Stomach (tissue), 4 donors: ENCODE measurements at regions not wholly inside any gene's neighbourhood (a gene's known extent, or its start where the extent isn't known, plus 50 kb on each side); places are given as distances from the start of the nearest gene placed in this dataset.

Experiments
- EP300 ChIP-seq: sonication (generic); formaldehyde crosslinking; IDR thresholded peaks from one replicate; pipeline ENCODE4 v1.6.1; 2017; ENCODE audit warnings: antibody characterized with exemption
- POLR2A ChIP-seq, 4 donors: fragments of 450-650 bp; IDR thresholded peaks; one replicate each; pipeline ENCODE4 v1.6.1; 2016; ENCODE audit warnings: antibody characterized with exemption in 4 of 4, control low read depth in 2 of 4, mild to moderate bottlenecking in 1 of 4, moderate library complexity in 1 of 4
- POLR2AphosphoS5 ChIP-seq, 3 donors: sonication (generic); formaldehyde crosslinking; IDR thresholded peaks; one replicate each; pipeline ENCODE4 v1.6.1; 2016; ENCODE audit warnings: antibody characterized with exemption in 3 of 3
- TF ChIP-seq, protein P1 (sequence below), 7 experiments: fragments of 450-650 bp in 4 of 7; fragments of 200-600 bp in 3 of 7; sonication (generic) in 3 of 7; IDR thresholded peaks; one replicate each; pipeline ENCODE4 v1.5.1; 2016 to 2019; ENCODE audit warnings: antibody characterized with exemption in 7 of 7, control low read depth in 2 of 7, mild to moderate bottlenecking in 1 of 7

DNA sequence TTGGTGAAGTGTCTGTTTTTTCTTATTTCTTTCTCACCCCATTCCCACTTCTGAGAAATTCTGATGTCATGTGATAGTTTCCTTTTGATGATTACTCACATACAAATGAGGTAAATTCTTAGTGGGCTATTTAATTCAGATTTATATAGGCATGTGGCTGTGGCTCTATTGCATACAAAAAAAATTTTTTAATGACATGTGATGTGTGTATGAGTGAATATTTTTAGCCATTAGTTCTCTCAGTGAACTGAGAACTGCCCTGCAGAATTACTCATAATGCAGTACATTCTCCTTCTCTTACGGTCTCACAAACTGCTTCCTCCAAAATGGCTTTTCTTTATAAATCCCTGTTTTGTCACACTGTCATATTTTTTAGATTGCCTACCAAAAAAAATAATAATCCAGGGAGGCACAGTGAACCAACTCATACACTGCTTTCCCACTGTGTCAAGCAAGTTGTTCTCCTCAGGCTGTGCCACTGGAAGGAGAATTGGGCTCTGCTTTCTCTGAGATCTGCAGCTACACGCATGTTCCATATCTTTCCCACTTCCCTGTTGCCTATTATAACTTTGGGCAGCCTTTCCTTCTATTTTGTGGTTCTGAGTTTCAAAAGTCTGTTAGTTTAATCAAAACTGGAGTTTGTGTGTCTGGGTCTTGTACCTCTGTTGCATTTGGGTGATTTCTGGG lies 415.7 kb upstream of the THBS1 start:
- TF ChIP-seq, protein P1, sequence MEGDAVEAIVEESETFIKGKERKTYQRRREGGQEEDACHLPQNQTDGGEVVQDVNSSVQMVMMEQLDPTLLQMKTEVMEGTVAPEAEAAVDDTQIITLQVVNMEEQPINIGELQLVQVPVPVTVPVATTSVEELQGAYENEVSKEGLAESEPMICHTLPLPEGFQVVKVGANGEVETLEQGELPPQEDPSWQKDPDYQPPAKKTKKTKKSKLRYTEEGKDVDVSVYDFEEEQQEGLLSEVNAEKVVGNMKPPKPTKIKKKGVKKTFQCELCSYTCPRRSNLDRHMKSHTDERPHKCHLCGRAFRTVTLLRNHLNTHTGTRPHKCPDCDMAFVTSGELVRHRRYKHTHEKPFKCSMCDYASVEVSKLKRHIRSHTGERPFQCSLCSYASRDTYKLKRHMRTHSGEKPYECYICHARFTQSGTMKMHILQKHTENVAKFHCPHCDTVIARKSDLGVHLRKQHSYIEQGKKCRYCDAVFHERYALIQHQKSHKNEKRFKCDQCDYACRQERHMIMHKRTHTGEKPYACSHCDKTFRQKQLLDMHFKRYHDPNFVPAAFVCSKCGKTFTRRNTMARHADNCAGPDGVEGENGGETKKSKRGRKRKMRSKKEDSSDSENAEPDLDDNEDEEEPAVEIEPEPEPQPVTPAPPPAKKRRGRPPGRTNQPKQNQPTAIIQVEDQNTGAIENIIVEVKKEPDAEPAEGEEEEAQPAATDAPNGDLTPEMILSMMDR (IDR thresholded peaks at IDR 0.05), result no peak
- TF ChIP-seq EP300, result no peak
- TF ChIP-seq POLR2A (IDR thresholded peaks at IDR 0.05), result no peak
- TF ChIP-seq POLR2AphosphoS5 (IDR thresholded peaks at IDR 0.05), result no peak
